ENCODE measurements at regions not wholly inside any gene's neighbourhood (a gene's known extent, or its start where the extent isn't known, plus 50 kb on each side); places are given as distances from the start of the nearest gene placed in this dataset.

DNA sequence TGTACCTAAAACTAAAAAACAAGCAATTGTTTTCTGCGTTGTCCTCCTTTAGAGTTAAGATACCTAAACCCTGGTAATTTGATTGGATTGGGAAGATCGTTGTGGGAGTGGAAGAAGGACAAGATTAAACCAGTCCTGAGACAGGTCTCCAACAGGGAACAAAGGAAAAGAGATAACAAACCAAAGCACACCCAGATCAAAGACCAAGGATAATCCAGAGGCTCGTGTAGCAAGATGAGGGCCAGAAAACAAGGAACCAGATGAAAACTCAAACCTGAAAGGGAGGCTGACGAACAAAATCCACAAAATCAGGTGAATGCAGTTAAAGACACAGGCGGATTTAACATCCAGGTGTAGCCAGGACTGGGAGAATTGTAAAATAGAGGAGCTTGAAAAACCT, 618.1 kb downstream of the SLCO4C1 start:
- H3K36me3 ChIP-seq (ENCODE audit: control insufficient read depth in 4 of 4, insufficient read depth in 3 of 4, low read depth in 1 of 4, low read length in 3 of 4), result no peaks in the 10 kb centered on the region
- H3K27me3 ChIP-seq (ENCODE audit: control insufficient read depth in 4 of 4, insufficient read depth in 4 of 4, low read length in 3 of 4), result peaks cover 0 to 6% (median 0%) of the 10 kb centered on the region in 4 donors
- TF ChIP-seq TAF1 (conservative IDR thresholded peaks at IDR 0.05) (no peak), RAD21 (IDR thresholded peaks at IDR 0.05) (no peak), REST (IDR thresholded peaks at IDR 0.05) (no peak)
- DNase-seq (ENCODE audit: low spot score), result no peak
- no peak overlapping the region for H3K4me3 ChIP-seq (ENCODE audit: low read depth in 1 of 3, low read length in 3 of 3)
- no peak overlapping the region for H3K9ac ChIP-seq (ENCODE audit: low read depth in 1 of 2, low read length in 2 of 2)
- H3K4me1 ChIP-seq (ENCODE audit: control insufficient read depth in 4 of 4, insufficient read depth in 4 of 4, low read length in 3 of 4), result peaks cover 0 to 4% (median 1%) of the 10 kb centered on the region in 4 donors
- WGBS, result 36% methylated on average over 5 of the region's 5 CpGs
- no peaks in the 10 kb centered on the region for H3K9me3 ChIP-seq (ENCODE audit: control insufficient read depth in 4 of 4, low read length in 3 of 4)
- H3K27ac ChIP-seq (ENCODE audit: low read depth in 1 of 2, low read length in 2 of 2), result no peak overlapping the region

- H3K4me1 ChIP-seq (ENCODE audit: control insufficient read depth in 4 of 4, insufficient read depth in 4 of 4, low read length in 3 of 4), result peaks cover 0 to 4% (median 1%) of the 10 kb centered on the region in 4 donors
- TF ChIP-seq, protein P1, sequence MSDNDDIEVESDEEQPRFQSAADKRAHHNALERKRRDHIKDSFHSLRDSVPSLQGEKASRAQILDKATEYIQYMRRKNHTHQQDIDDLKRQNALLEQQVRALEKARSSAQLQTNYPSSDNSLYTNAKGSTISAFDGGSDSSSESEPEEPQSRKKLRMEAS (IDR thresholded peaks at IDR 0.05), result no peak
- TF ChIP-seq EGR1 (IDR thresholded peaks at IDR 0.05; ENCODE audit: low read depth in 2 of 2) (no peak), FOXA1 (IDR thresholded peaks at IDR 0.05) (no peak), TAF1 (conservative IDR thresholded peaks at IDR 0.05) (no peak), CTCF (IDR thresholded peaks at IDR 0.05; ENCODE audit: low read depth, low read length, missing input control) (no peak), SP1 (IDR thresholded peaks at IDR 0.05) (no peak), RAD21 (IDR thresholded peaks at IDR 0.05) (no peak), GABPA (IDR thresholded peaks at IDR 0.05 in 1 of 2, conservative IDR thresholded peaks at IDR 0.05 in 1 of 2) (no peak), HNF4A (conservative IDR thresholded peaks at IDR 0.05) (no peak), NR2F2 (IDR thresholded peaks at IDR 0.05) (no peak), YY1 (IDR thresholded peaks at IDR 0.05) (no peak), JUND (IDR thresholded peaks at IDR 0.05) (no peak)
- H3K4me3 ChIP-seq (ENCODE audit: low read depth in 1 of 3, low read length in 3 of 3), result no peak overlapping the region
- no peaks in the 10 kb centered on the region for H3K9me3 ChIP-seq (ENCODE audit: control insufficient read depth in 4 of 4, low read length in 3 of 4)
- H3K36me3 ChIP-seq (ENCODE audit: control insufficient read depth in 4 of 4, insufficient read depth in 3 of 4, low read depth in 1 of 4, low read length in 3 of 4), result no peaks in the 10 kb centered on the region
- WGBS, result 74% methylated on average over 2 of the region's 2 CpGs
- H3K9ac ChIP-seq (ENCODE audit: low read depth in 1 of 2, low read length in 2 of 2), result no peak overlapping the region
- no peak overlapping the region for H3K27ac ChIP-seq (ENCODE audit: low read depth in 1 of 2, low read length in 2 of 2)
- peaks cover 0 to 6% (median 0%) of the 10 kb centered on the region in 4 donors for H3K27me3 ChIP-seq (ENCODE audit: control insufficient read depth in 4 of 4, insufficient read depth in 4 of 4, low read length in 3 of 4)
- DNase-seq (ENCODE audit: low spot score), result no peak
Observed at GRCh38 chr5:101676646-101677045, 619.4 kb downstream of the SLCO4C1 start.

All from liver (tissue), 8 donors.